Right atrium auricular region (tissue), 2 donors: ENCODE measurements at regions not wholly inside any gene's neighbourhood (a gene's known extent, or its start where the extent isn't known, plus 50 kb on each side); places are given as distances from the start of the nearest gene placed in this dataset.

Source experiments
- DNase-seq: peaks from one replicate; pipeline ENCODE4 v3.0.0-alpha.2; 2019; ENCODE audit warnings: low spot score
- H3K27ac ChIP-seq, 2 donors: fragments of 200-600 bp; sonication (generic); 1 replicate in 1 of 2; 2 replicates in 1 of 2; pipeline ENCODE4 v1.5.1; 2016 to 2019
- H3K27me3 ChIP-seq, 2 donors: fragments of 200-600 bp; sonication (generic); one replicate each; pipeline versions ENCODE4 v1.5.1 to v1.6.0; 2017 to 2019
- H3K36me3 ChIP-seq: fragments of 200-600 bp; sonication (generic); one replicate; pipeline ENCODE4 v1.5.1; 2016
- H3K4me1 ChIP-seq, 2 donors: fragments of 200-600 bp; sonication (generic); one replicate each; pipeline versions ENCODE4 v1.5.1 to v1.6.0; 2017 to 2019
- H3K4me3 ChIP-seq, 2 donors: fragments of 200-600 bp; sonication (generic); 1 replicate in 1 of 2; 2 replicates in 1 of 2; pipeline ENCODE4 v1.5.1; 2017 to 2019; ENCODE audit warnings: mild to moderate bottlenecking in 1 of 2, moderate library complexity in 1 of 2
- H3K9me3 ChIP-seq, 2 donors: fragments of 200-600 bp; sonication (generic); one replicate each; pipeline ENCODE4 v1.5.1; 2019
- TF ChIP-seq, protein P1 (sequence below), 2 donors: fragments of 200-600 bp; sonication (generic); IDR thresholded peaks; one replicate each; pipeline ENCODE4 v1.5.1; 2019; ENCODE audit warnings: antibody characterized with exemption in 2 of 2

DNA sequence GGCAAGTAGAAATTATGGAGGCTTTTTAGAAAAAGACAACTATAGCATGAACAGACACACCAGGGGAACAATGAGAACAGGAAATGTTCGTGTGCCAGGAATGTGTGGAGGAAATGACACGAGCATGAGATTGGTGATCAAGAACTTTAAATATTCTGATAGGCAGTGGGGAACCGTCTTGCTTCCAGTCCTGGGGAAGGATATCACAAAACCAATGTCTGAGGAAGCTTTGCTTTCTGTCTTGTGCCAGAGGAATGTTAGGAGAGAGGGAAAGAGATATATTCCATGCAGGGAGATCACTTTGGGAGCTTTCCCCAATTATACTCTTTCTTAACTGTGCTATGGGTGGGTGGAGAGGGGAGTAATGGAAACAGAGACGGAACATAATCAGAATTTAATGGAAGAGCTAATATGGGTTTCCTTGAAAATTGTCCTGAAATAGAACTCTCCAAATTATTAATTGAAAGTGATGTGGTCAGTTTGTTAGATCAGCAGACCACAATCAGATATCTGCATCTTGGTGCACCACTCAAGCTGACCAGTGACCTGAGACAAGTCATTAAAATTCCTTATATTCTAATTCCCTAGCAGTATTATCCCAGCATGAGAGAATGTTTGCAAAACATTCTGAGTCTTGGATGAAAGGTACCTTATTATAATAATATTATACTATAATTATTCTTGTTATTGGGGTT, 178.2 kb downstream of the SOX4 start:
- Histone ChIP-seq H3K9me3 (no peaks in the 10 kb centered on the region), H3K4me1 (peaks cover 0 to 27% of the 10 kb centered on the region in 2 donors), H3K4me3 (no peak overlapping the region), H3K36me3 (no peaks in the 10 kb centered on the region), H3K27me3 (no peaks in the 10 kb centered on the region), H3K27ac (no peak overlapping the region)
- TF ChIP-seq, protein P1, sequence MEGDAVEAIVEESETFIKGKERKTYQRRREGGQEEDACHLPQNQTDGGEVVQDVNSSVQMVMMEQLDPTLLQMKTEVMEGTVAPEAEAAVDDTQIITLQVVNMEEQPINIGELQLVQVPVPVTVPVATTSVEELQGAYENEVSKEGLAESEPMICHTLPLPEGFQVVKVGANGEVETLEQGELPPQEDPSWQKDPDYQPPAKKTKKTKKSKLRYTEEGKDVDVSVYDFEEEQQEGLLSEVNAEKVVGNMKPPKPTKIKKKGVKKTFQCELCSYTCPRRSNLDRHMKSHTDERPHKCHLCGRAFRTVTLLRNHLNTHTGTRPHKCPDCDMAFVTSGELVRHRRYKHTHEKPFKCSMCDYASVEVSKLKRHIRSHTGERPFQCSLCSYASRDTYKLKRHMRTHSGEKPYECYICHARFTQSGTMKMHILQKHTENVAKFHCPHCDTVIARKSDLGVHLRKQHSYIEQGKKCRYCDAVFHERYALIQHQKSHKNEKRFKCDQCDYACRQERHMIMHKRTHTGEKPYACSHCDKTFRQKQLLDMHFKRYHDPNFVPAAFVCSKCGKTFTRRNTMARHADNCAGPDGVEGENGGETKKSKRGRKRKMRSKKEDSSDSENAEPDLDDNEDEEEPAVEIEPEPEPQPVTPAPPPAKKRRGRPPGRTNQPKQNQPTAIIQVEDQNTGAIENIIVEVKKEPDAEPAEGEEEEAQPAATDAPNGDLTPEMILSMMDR (IDR thresholded peaks at IDR 0.05) = no peak
- DNase-seq = no peak

GRCh38 chr6:21772477-21772876, 178.9 kb downstream of the SOX4 start:
- TF ChIP-seq, protein P1 (IDR thresholded peaks at IDR 0.05) = no peak
- Histone ChIP-seq H3K27me3 (no peaks in the 10 kb centered on the region), H3K4me1 (peaks cover 0 to 27% of the 10 kb centered on the region in 2 donors), H3K36me3 (no peaks in the 10 kb centered on the region), H3K27ac (no peak overlapping the region), H3K4me3 (no peak overlapping the region), H3K9me3 (no peaks in the 10 kb centered on the region)
- DNase-seq = no peak

- TF ChIP-seq, protein P1 (IDR thresholded peaks at IDR 0.05) = no peak
- DNase-seq = no peak
- Histone ChIP-seq H3K9me3 (no peaks in the 10 kb centered on the region), H3K4me3 (no peak overlapping the region), H3K4me1 (peaks cover 0 to 27% of the 10 kb centered on the region in 2 donors), H3K27me3 (no peaks in the 10 kb centered on the region), H3K36me3 (no peaks in the 10 kb centered on the region), H3K27ac (no peak overlapping the region)
These were observed 179.5 kb downstream of the SOX4 start for GRCh38 chr6:21772884-21773575.

- DNase-seq = no peak
- TF ChIP-seq, protein P1 (IDR thresholded peaks at IDR 0.05) = no peak
- Histone ChIP-seq H3K9me3 (no peaks in the 10 kb centered on the region), H3K27me3 (no peaks in the 10 kb centered on the region), H3K27ac (no peak overlapping the region), H3K4me3 (no peak overlapping the region), H3K4me1 (peaks cover 0 to 26% of the 10 kb centered on the region in 2 donors), H3K36me3 (no peaks in the 10 kb centered on the region)
These were observed 180.0 kb downstream of the SOX4 start for GRCh38 chr6:21773576-21773968.

GRCh38 chr6:21777846-21778245, 184.3 kb downstream of the SOX4 start:
- no peak overlapping the region for H3K4me3 ChIP-seq
- no peak overlapping the region for H3K27ac ChIP-seq
- H3K4me1 ChIP-seq = no peaks in the 10 kb centered on the region
- no peaks in the 10 kb centered on the region for H3K27me3 ChIP-seq
- H3K9me3 ChIP-seq = no peaks in the 10 kb centered on the region
- TF ChIP-seq, protein P1 (IDR thresholded peaks at IDR 0.05) = no peak
- no peaks in the 10 kb centered on the region for H3K36me3 ChIP-seq
- no peak for DNase-seq
